ENCODE measurements at regions not wholly inside any gene's neighbourhood (a gene's known extent, or its start where the extent isn't known, plus 50 kb on each side); places are given as distances from the start of the nearest gene placed in this dataset.

GRCh38 chr1:57984277-57984676 is 560.4 kb upstream of the DAB1 start:
- TF ChIP-seq CTCF (conservative IDR thresholded peaks at IDR 0.05 in 1 of 2, IDR thresholded peaks at IDR 0.05 in 1 of 2; ENCODE audit: low read depth in 1 of 2, low read length in 2 of 2) (no peak), EZH2 (IDR thresholded peaks at IDR 0.05; ENCODE audit: low read length, missing control alignments) (no peak)
